A172 (cell line): ENCODE measurements at regions not wholly inside any gene's neighbourhood (a gene's known extent, or its start where the extent isn't known, plus 50 kb on each side); places are given as distances from the start of the nearest gene placed in this dataset.
A peak's percentile ranks its signal among the peaks of the same experiment; 100 is the strongest.
"Not testable (repeated sequence)": the region's sequence is repeated elsewhere in the genome, so short reads cannot be mapped to it uniquely, and the experiment has no call there.

ENCODE experiments used
- DNase-seq: peaks from one replicate; pipeline ENCODE4 v3.0.0-alpha.2; 2015; ENCODE audit warnings: low spot score

DNA sequence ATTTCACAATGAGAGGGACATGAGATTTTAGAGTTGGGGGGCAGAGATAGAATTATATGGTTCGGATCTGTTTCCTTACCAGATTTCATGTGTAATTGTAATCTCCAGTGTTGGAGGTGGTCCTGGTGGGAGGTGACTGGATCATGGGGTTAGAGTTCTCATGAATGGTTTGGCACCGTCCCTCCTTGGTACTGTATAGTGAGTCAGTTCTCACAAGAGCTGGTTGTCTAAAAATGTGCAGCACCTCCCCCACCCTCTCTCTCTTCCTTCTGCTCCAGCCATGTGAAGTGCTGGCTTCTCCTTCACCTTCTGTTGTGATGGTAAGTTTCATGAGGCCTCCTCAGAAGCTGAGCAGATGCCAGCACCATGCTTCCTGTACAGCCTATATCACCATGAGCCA, 138.1 kb downstream of the SCG2 start:
- DNase-seq: no peak

GRCh38 chr2:223465793-223466192, 136.4 kb downstream of the SCG2 start:
- DNase-seq: peak; percentile 90

DNA sequence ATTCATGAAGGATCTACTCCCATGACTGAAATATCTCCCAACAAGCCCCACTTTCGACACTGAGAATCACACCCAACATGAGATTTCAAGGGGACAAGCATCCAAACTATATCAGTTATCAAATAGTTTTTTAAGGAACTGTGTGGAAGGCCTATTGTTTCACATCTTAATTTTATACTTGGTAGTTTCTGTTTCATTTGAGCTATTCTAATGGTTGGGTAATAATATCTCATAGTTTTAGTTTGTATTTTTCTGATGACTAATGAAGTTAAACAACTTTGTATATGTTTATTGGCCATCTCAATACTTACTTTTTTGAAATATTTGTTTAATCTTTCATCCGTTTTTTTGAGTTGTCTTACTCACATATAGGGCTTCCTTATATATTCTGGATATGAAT, 135.0 kb downstream of the SCG2 start:
- no peak for DNase-seq

GRCh38 chr2:223469270-223470046, 132.7 kb downstream of the SCG2 start:
- peak; percentile 85 for DNase-seq

GRCh38 chr2:223470602-223471001, 131.6 kb downstream of the SCG2 start:
- no peak for DNase-seq

GRCh38 chr2:223472771-223473170, 129.4 kb downstream of the SCG2 start:
- DNase-seq: no peak

GRCh38 chr2:223474893-223475292, 127.3 kb downstream of the SCG2 start:
- DNase-seq: no peak

DNA sequence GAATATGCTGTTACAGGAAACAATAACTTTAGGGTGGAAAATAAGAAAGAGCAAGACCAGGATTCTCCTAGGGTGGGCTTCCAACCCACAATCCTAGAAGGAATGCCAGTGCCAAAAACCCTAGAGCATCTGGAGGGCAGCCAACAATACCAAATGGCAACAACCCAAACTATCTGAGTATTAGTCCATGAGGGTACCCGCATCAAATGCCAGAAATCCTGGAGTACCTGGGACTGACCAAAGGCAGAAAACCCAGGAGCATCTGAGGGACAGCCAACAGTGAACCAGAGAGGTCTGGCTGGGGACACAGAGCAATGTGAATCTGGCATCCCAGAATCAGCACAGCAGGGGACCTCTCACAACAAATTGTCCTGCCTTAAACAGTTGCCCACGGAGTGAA, 126.3 kb downstream of the SCG2 start:
- DNase-seq: no peak

DNA sequence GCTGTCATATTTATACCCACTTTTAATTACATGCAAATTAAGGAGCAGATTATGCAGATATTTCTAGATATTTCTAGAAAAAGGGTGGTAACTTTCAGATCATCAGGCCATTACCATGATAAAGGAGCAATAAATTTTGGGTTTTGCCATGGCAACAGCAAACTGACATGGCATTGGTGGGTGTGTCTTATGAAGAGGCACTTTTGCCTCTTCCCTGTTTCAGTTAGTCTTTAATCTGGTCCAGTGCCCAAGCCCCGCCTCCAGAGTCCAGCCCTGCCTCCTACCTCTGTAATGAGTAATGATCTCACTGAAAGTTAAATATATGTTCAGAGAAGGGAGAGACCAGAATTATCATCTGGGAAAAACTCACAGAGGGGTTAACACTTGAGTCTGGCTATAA, 124.8 kb downstream of the SCG2 start:
- no peak for DNase-seq

GRCh38 chr2:223481486-223481885, 120.7 kb downstream of the SCG2 start:
- no peak for DNase-seq

DNA sequence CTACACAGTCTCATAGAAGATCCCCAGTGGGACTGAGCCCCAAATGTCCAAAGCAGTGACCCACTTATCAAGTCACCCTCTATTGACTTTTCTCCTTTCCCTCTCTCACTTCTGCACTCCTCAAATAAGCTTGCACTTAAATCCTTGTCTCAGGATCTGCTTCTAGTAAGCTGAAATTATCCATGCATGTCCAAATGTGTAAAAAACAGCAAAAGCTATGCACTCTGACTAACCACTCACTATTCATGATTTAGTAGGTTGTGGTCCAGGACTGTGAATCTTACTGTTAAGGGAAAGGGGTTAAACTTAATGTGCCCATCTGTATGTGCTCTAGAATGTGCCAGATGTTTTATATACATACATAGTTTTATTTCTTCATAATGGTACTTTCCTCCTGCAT, 115.4 kb downstream of the SCG2 start:
- DNase-seq: no peak

DNA sequence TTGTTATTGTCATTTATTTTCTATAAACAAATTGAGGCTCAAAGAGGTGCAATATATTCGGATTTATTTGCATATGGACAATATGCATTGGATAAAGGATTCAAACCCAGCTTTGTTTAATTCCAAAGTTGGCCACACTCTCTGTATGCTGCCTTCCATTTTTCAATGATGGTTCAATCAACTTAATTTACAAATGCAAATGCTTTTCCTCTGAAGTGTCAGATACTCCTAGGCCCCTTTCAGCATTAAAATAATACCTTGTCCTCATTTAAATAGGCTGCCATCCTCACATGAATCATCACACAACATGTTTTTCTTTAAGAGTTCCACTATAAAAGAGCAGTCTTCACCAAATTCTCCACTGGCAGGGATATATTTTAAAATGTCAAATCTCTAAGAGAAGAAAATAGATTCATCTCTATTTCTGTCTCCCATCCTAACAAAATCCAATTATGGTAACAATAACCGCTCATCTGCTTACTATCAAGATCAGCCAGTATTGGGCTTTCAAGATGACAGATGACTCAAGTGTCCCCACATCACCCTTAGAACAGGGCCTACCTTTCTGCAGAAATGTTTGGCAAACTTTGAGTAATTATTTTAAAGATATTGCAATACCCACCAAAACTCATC, 114.8 kb downstream of the SCG2 start:
- peak; percentile 33 for DNase-seq

DNA sequence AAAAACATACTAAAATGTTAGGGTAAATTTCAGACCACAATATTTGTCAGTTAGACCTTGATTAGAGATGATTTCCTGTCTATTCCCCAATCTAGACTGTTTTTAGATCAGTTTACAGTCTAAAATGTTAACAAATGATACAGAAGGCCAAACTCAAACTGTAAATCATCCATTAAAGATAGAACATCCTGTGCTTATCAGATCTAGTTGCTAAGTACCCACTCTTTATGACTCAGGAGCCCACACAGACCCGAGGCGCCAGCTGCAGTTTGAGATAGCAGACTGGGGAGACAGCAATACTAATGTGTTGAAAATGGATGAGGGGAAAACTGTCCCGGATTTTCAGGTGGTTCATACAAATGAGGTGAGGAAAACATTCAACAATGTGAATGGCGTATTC, 113.3 kb downstream of the SCG2 start:
- peak; percentile 92 for DNase-seq

GRCh38 chr2:223494496-223494895, 107.7 kb downstream of the SCG2 start:
- DNase-seq: no peak

- no peak for DNase-seq
Observed at GRCh38 chr2:223494942-223495341, 107.2 kb downstream of the SCG2 start.

- DNase-seq: not testable (repeated sequence)
Observed at GRCh38 chr2:223496853-223497252, 105.3 kb downstream of the SCG2 start.

- no peak for DNase-seq
Observed at GRCh38 chr2:223500709-223501108, 101.5 kb downstream of the SCG2 start.

DNA sequence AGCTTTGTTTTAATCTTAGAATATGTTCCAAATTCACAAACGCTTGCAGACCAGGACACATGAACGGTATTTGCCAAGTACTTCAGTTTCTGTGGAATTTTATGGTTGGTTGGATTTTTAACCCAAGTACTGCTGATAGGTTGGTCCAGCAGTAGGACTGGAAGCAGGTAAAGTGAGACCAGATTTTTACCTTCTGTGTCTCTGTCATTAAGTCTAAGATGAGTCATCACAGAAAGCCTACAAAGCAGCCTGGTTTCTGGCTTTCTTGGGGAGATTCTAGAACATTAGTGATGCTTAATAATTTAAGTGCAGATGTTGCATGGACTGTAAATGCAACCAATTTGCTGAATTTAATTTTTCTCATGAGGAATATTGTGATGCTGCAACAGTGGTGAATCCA, 100.5 kb downstream of the SCG2 start:
- DNase-seq: no peak

DNA sequence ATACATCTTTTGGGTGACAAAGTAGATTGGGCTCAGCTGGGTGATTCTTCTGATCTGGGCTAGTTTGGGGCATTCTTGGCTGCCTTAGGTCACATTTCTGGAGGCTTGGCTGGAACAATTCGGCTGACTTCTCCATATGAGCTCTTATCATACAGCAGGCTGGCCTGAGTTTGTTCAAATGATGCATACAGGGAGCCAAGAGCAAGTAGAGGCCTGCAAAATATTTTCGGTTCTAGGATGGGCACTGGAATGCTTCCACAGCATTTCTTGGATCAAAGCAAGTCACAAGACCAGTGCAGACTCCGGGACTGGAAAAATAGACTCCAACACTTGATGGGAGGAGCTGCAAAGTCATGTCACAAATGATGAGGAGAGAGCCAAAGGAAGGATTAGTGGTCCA, 98.4 kb downstream of the SCG2 start:
- no peak for DNase-seq

DNA sequence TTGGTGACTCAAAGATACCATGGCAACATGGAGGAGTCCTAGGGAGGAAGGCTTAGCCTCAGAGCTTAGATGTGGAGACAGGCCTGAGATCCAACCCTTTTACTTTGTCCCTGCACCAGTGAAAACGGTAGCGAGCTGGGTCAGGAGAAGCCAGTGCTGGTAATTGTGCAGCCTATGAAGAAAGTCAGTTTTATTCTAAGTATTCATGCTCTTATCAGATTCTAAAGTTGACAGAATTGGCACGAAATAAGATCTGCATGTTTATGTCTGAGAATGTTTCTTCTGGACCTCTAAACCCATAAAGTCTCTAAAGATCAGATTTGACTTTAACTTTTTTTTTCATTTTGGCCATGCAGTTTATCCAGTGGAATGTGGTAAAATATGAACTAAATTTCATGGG, 93.8 kb downstream of the SCG2 start:
- DNase-seq: no peak

DNA sequence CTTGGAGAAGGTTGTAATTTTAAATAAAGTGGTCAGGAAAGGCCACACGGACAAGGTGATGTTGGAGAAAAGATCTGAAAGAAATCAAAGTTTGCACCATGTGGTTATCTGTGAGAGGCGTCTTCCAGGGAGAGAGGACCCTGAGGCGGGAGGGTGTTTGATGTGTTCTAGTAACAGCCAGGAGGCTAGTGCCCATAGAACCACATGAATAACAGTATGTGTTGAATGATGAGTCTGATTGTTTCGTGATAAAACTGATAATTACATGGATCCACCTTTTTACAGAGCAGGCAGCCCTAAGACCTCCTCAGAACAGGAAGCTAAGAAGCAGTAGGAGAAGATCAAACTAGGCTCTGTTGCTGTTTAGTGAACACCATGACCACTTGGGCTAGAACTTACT, 91.4 kb downstream of the SCG2 start:
- DNase-seq: no peak

DNA sequence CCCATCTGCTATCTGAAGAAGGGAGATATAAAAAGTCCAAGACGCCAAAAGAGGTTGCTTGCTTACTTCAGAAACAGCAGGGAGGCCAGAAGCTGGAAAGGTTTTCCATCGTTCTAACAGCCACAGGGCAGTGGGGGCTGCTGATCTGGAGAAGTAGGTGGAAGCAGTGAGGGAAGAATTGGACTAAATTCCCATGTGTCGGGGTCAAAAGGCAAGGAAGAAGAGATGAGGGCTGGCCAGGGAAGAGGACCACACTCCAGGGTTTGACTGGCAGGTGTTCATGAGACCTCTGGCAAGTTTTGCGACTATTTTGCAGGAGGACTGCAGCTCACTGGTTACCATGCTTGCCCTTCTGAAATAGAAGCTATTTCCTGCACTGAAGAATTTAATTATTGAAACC, 91.0 kb downstream of the SCG2 start:
- DNase-seq: no peak

- no peak for DNase-seq
Observed at GRCh38 chr2:223513771-223514455, 88.2 kb downstream of the SCG2 start.
